D721Med (cell line): ENCODE measurements at regions not wholly inside any gene's neighbourhood (a gene's known extent, or its start where the extent isn't known, plus 50 kb on each side); places are given as distances from the start of the nearest gene placed in this dataset.

Experiments
- DNase-seq: peaks from one replicate; pipeline ENCODE4 v3.0.0; 2011; ENCODE audit warnings: low spot score; ENCODE audit not compliant: insufficient read length
- FAIRE-seq: peaks from 2 replicates; lab custom pipeline; 2011; peaks lifted over from hg19 to GRCh38; lab: Jason Lieb, UNC
- TF ChIP-seq, protein P1 (sequence below): IDR thresholded peaks from 2 replicates; pipeline ENCODE4 v1.5.1; 2012; ENCODE audit warnings: mild to moderate bottlenecking, control low read depth; ENCODE audit not compliant: insufficient read depth; ENCODE audit errors: missing control alignments

DNA sequence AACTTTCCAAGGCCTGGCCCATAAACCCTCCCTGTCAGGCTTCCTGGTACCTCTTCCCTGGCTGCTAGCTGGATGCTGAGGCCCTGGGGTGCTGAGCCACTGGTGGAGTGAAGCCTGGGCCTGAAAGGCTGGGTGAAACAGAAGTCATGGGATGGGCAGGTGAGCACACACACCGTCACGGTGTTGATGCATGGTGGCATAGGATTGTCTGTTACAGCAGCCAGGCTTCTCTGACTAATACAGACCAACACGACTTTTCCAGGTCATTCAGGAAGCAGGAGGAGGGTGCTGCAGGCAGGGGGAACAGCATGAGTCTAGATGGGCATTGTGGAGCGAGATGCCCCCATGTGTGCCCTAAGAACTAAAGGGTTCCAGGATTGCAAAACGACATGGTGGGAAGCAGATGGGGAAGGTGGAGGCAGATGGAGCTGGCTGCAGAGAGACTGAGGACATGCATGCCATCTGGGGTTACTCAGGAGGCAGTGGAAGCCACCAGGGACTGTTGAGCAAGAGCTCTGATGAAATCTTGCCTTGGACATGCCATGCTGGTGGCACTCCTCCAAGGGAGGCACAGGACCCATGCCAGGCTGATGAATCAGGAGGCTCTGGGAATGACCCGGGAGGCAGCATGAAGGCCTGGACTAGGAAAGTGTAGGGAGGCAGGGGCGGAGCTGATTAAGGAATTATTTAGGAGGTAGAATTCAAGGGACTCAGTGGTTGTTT lies 480.9 kb downstream of the TSN start:
- DNase-seq (no peak), FAIRE-seq (no peak)
- TF ChIP-seq, protein P1, sequence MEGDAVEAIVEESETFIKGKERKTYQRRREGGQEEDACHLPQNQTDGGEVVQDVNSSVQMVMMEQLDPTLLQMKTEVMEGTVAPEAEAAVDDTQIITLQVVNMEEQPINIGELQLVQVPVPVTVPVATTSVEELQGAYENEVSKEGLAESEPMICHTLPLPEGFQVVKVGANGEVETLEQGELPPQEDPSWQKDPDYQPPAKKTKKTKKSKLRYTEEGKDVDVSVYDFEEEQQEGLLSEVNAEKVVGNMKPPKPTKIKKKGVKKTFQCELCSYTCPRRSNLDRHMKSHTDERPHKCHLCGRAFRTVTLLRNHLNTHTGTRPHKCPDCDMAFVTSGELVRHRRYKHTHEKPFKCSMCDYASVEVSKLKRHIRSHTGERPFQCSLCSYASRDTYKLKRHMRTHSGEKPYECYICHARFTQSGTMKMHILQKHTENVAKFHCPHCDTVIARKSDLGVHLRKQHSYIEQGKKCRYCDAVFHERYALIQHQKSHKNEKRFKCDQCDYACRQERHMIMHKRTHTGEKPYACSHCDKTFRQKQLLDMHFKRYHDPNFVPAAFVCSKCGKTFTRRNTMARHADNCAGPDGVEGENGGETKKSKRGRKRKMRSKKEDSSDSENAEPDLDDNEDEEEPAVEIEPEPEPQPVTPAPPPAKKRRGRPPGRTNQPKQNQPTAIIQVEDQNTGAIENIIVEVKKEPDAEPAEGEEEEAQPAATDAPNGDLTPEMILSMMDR = no peak

DNA sequence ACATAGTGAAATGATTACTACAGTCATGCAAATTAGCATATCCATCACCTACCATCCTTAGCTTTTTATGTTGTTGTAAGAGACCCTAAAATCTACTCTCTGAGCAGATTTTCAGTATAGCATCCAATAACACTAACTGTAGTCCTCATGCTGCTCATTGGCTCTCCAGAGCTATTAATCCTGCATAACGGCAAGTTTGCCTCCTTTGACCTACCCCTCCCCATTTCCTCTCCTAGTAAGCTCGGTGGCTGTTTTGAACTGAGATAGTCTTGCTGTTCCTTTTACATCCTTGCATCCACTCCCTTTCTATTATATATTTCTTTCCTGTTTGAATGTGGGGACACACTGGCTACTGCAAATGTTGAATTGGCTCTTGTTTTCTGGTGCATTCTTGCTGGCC lies 481.5 kb downstream of the TSN start:
- FAIRE-seq = no peak
- DNase-seq = no peak
- TF ChIP-seq, protein P1 = no peak

DNA sequence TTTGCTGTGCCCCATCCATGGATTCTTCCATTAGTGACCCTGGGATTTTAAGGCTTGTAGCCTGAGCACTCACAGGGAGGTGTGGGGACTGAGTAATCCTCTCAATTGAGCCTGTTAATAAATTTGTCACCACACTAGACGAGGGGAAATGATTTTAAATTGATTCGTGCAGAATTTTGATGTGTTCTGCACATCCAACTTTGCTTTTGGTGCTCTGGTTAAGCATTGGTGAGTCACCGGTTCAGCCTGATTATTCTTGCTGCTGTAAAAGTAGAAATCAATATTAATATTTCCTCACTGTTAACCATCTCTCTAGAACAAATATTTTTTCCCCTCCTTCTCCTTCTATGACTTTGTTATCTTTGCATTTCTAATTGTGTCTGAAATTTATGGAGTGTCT lies 482.0 kb downstream of the TSN start:
- TF ChIP-seq, protein P1 = no peak
- FAIRE-seq (no peak), DNase-seq (no peak)

DNA sequence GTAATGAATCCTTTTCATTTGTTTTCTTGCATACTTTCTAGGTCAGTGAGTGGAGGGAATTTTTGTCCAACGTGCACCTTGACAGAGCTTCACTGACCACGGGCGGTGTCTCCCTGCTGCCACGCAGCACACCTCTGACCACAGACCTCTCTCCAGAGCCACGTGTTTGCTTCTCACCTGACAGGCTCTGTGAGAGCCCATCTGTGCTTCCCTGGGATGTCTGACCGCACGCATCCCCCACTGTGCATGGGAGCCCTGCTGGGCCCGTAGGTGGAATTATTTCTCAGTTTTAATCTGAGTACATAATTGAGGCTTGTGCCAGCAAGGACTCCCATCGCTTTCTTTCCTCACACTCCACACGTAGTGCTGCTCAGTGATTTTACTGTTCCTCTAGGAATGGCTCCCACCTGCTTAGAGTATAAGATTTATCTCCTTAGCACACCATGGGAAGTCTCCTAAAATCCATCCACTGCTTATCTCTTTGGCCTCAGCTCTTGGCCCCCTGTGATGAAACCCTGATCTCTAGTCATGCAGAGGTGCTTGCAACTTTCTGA lies 482.6 kb downstream of the TSN start:
- FAIRE-seq (no peak), DNase-seq (no peak)
- TF ChIP-seq, protein P1 = no peak

DNA sequence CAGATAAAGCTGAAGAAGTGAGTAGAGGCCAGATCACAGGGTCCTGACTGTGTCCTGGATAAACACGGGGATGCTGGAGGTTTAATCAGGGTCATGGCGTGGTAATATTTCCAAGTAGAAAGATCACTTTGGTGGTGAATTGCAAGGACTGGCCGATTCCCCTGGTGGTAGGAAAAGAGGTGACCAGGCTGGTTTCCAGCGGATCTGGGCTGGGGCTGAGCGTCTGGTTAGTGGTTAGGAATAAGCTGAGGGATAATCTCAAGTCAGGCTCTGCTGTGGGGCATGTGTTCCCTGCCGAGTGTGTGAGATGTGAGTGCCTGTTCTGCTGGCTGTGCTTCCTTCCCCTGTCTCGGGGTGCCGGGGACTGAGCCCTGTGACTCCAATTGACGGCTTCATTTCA lies 484.0 kb downstream of the TSN start:
- TF ChIP-seq, protein P1 = no peak
- FAIRE-seq = no peak
- DNase-seq = peak; percentile 47

DNA sequence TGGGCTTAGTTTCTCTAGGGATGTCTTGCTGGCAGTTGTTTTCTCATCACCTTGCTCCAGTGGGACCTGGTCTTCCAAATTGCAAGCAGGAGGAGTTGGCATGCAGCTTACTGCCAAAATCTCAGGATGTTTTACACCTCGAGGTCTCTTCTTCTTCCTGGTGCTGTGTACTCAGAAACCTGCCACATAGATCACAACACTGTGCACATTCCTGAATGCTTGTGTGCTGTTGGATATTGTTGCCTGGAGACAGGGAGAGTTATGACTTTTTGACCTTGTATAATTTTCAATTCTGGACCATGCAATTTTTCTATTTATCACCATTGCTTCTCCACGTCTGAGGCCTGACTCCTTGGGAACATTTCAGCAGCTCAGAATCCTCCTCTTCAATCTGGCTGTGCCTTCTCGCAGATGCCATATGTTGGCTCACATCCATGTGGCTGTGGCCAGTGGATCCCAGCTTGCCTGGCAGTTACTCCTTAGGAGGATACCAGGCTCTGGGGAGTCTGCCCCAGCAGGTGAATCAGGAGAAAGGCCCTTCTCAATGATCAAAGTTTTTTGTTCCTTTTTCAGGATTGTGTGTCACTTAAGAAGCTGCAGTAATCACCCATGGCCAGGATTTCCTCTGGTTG lies 489.3 kb downstream of the TSN start:
- DNase-seq (no peak), FAIRE-seq (no peak)
- TF ChIP-seq, protein P1 = no peak

DNA sequence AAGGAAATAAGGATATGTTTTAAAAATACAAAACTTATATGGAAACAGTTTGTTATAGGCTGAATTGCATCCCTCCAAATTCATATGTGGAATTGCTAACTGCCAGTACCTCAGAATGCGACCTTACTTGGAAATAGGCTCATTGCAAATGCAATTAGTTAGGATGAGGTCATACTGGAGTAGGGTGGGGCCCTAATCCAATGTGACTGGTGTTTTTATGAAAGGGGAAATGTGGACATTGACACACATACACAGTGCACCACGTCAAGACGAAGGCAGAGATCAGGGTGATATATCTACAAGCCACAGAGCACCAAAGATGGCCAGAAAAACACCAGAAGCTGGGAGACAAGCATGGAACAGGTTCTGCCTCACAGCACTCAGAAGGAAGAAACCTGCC lies 494.2 kb downstream of the TSN start:
- TF ChIP-seq, protein P1 = no peak
- FAIRE-seq (no peak), DNase-seq (no peak)
